ENCODE measurements at regions not wholly inside any gene's neighbourhood (a gene's known extent, or its start where the extent isn't known, plus 50 kb on each side); places are given as distances from the start of the nearest gene placed in this dataset.

GRCh38 chr5:54743997-54744788 lies 226.6 kb downstream of the SNX18 start:
- no peak for DNase-seq (ENCODE audit: low read depth, low spot score)

- DNase-seq (ENCODE audit: low read depth, low spot score): no peak
These were observed 226.0 kb downstream of the SNX18 start for GRCh38 chr5:54743581-54743980.

- no peak for DNase-seq (ENCODE audit: low read depth, low spot score)
These were observed 224.9 kb downstream of the SNX18 start for GRCh38 chr5:54742417-54742891.

- DNase-seq (ENCODE audit: low read depth, low spot score): no peak
These were observed 224.2 kb downstream of the SNX18 start for GRCh38 chr5:54741711-54742110.

GRCh38 chr5:54740141-54740540 lies 222.6 kb downstream of the SNX18 start:
- DNase-seq (ENCODE audit: low read depth, low spot score): no peak

- DNase-seq (ENCODE audit: low read depth, low spot score): no peak
These were observed 221.8 kb downstream of the SNX18 start for GRCh38 chr5:54739371-54739770.

GRCh38 chr5:54738973-54739367 lies 221.4 kb downstream of the SNX18 start:
- no peak for DNase-seq (ENCODE audit: low read depth, low spot score)

- DNase-seq (ENCODE audit: low read depth, low spot score): no peak
These were observed 220.8 kb downstream of the SNX18 start for GRCh38 chr5:54738118-54738972.

GRCh38 chr5:54736003-54736797 lies 218.6 kb downstream of the SNX18 start:
- DNase-seq (ENCODE audit: low read depth, low spot score): no peak

GRCh38 chr5:54733101-54733500 lies 215.5 kb downstream of the SNX18 start:
- DNase-seq (ENCODE audit: low read depth, low spot score): no peak

- DNase-seq (ENCODE audit: low read depth, low spot score): no peak
These were observed 214.5 kb downstream of the SNX18 start for GRCh38 chr5:54732108-54732507.

- no peak for DNase-seq (ENCODE audit: low read depth, low spot score)
These were observed 211.0 kb downstream of the SNX18 start for GRCh38 chr5:54728588-54728915.

GRCh38 chr5:54727874-54728587 lies 210.5 kb downstream of the SNX18 start:
- DNase-seq (ENCODE audit: low read depth, low spot score): no peak

- no peak for DNase-seq (ENCODE audit: low read depth, low spot score)
These were observed 208.1 kb downstream of the SNX18 start for GRCh38 chr5:54725391-54726280.

GRCh38 chr5:54722846-54723433 lies 205.4 kb downstream of the SNX18 start:
- no peak for DNase-seq (ENCODE audit: low read depth, low spot score)

GRCh38 chr5:54721951-54722654 lies 204.5 kb downstream of the SNX18 start:
- no peak for DNase-seq (ENCODE audit: low read depth, low spot score)

- DNase-seq (ENCODE audit: low read depth, low spot score): no peak
These were observed 203.6 kb downstream of the SNX18 start for GRCh38 chr5:54721116-54721515.

GRCh38 chr5:54720341-54720740 lies 202.8 kb downstream of the SNX18 start:
- DNase-seq (ENCODE audit: low read depth, low spot score): no peak
